ENCODE measurements at regions not wholly inside any gene's neighbourhood (a gene's known extent, or its start where the extent isn't known, plus 50 kb on each side); places are given as distances from the start of the nearest gene placed in this dataset.

DNA sequence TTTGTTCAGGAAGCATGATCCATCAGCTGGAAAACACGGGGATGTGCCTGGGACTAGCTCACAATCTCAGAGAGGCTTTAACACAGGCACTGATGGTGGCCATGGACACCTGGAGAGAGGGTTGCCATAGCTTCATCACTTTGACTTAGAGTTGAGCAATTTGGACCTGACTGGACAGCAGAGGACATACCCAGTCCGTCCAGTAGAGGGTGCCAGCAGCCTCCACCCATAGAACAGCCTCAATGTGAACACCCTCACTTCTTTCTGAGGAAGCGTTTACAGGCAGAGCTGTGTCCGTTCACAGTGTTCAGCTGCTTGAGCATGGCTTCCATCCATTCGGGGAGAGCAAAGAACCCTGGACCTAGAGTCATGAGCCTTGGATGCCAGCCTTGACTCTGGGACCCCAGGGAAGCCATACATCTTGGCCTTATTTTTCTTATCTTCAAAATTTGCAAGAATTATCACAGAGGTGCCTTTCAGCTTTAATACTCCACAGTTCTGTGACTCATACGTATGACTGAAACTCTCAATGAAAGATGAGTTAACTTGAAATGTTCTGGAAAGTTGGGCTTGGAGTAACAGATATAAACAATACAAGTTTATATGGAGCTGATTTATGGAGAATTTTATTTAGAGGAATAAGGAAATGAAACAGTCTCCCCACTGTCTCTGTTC is 302.9 kb upstream of the PODXL start:
- no peaks in the 10 kb centered on the region for H3K4me1 ChIP-seq
- no peaks in the 10 kb centered on the region for H3K36me3 ChIP-seq
- peak; percentile 25 to 37 for DNase-seq
- H3K4me3 ChIP-seq, result no peak overlapping the region
- no peak overlapping the region for H3K27ac ChIP-seq
- no peaks in the 10 kb centered on the region for H3K27me3 ChIP-seq
- intact Hi-C loops (cut with DNase I; ENCODE audit: low total_unique reads), result no loop called here
- no peaks in the 10 kb centered on the region for H3K9me3 ChIP-seq
- TF ChIP-seq POLR2A (IDR thresholded peaks at IDR 0.05), result no peak
- TF ChIP-seq, protein P1, sequence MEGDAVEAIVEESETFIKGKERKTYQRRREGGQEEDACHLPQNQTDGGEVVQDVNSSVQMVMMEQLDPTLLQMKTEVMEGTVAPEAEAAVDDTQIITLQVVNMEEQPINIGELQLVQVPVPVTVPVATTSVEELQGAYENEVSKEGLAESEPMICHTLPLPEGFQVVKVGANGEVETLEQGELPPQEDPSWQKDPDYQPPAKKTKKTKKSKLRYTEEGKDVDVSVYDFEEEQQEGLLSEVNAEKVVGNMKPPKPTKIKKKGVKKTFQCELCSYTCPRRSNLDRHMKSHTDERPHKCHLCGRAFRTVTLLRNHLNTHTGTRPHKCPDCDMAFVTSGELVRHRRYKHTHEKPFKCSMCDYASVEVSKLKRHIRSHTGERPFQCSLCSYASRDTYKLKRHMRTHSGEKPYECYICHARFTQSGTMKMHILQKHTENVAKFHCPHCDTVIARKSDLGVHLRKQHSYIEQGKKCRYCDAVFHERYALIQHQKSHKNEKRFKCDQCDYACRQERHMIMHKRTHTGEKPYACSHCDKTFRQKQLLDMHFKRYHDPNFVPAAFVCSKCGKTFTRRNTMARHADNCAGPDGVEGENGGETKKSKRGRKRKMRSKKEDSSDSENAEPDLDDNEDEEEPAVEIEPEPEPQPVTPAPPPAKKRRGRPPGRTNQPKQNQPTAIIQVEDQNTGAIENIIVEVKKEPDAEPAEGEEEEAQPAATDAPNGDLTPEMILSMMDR (IDR thresholded peaks at IDR 0.05), result peak; percentile 38 to 61 (median 44)

DNA sequence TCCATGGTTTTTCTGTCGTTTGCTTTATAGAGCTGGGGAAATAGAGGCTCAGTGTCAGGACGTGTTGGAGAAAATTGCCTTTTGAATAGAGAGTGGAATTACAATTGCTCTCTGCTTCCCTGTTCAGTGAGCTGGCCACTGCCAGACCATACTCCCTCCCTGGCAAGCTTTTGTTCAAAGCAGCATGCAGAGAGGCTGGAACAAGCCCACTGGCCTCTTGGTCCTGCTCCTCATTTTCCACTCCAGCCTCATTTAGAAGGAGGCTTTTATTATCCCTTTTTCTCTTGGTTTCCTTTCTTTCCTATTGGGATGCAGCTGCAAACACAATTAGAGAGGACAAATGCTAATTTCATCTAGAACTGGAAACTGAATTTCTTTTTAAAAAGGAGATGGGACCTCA is 302.2 kb upstream of the PODXL start:
- intact Hi-C loops (cut with DNase I; ENCODE audit: low total_unique reads), result no loop called here
- TF ChIP-seq, protein P1 (IDR thresholded peaks at IDR 0.05), result no peak
- TF ChIP-seq POLR2A (IDR thresholded peaks at IDR 0.05), result no peak
- H3K27ac ChIP-seq, result no peak overlapping the region

DNA sequence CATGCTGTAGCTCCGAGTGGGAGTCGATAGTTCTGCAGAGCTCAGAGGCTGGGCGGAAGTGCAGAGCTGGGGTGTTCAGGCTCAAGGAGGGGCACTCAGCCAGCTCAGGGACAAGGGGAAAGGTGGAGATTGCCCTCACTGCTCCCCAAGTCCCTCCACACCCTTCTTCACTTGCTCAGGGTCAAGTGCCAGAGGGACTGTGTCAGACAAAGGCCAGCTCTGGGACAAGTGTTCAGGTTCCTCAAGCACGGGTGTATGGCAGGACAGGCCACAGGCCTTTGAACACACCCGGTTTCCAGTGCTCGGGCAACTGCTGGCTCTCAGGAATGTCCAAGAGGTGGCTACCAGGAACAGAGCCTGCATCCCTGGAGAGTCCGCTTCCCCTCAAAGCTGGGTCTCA is 293.0 kb upstream of the PODXL start:
- TF ChIP-seq, protein P1 (IDR thresholded peaks at IDR 0.05), result no peak
- no peak for TF ChIP-seq POLR2A (IDR thresholded peaks at IDR 0.05)
- Histone ChIP-seq H3K27ac (no peak overlapping the region), H3K4me1 (no peaks in the 10 kb centered on the region), H3K27me3 (no peaks in the 10 kb centered on the region), H3K4me3 (no peak overlapping the region), H3K9me3 (no peaks in the 10 kb centered on the region), H3K36me3 (no peaks in the 10 kb centered on the region)
- DNase-seq, result no peak
- intact Hi-C loops (cut with DNase I; ENCODE audit: low total_unique reads), result no loop called here

More for the DNA sequence above, 302.2 kb upstream of the PODXL start:
- Histone ChIP-seq H3K4me3 (no peak overlapping the region), H3K4me1 (no peaks in the 10 kb centered on the region), H3K9me3 (no peaks in the 10 kb centered on the region), H3K36me3 (no peaks in the 10 kb centered on the region), H3K27me3 (no peaks in the 10 kb centered on the region)
- DNase-seq, result no peak

DNA sequence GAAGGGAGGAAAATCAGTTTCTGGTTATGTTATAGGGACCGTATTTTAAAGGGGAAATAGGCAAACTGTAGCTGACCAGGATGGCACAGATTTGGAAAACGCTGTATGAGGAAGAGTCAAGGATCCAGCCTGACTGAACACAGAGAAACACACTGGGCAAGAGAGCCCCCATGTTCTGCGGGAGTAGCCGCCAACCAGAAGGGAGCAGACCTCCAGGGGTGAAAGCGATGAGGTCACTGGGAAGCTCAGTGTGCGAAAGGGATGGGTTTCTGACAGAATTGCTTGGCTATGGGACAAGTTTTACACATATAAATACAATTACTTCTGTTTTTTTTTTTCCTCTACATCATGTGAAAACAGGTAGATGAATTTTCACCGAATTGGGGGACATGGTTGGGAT is 291.6 kb upstream of the PODXL start:
- Histone ChIP-seq H3K27ac (no peak overlapping the region), H3K27me3 (no peaks in the 10 kb centered on the region), H3K9me3 (no peaks in the 10 kb centered on the region), H3K4me3 (no peak overlapping the region), H3K36me3 (no peaks in the 10 kb centered on the region), H3K4me1 (no peaks in the 10 kb centered on the region)
- TF ChIP-seq POLR2A (IDR thresholded peaks at IDR 0.05), result no peak
- TF ChIP-seq, protein P1 (IDR thresholded peaks at IDR 0.05), result no peak
- no peak for DNase-seq
- intact Hi-C loops (cut with DNase I; ENCODE audit: low total_unique reads), result no loop called here

DNA sequence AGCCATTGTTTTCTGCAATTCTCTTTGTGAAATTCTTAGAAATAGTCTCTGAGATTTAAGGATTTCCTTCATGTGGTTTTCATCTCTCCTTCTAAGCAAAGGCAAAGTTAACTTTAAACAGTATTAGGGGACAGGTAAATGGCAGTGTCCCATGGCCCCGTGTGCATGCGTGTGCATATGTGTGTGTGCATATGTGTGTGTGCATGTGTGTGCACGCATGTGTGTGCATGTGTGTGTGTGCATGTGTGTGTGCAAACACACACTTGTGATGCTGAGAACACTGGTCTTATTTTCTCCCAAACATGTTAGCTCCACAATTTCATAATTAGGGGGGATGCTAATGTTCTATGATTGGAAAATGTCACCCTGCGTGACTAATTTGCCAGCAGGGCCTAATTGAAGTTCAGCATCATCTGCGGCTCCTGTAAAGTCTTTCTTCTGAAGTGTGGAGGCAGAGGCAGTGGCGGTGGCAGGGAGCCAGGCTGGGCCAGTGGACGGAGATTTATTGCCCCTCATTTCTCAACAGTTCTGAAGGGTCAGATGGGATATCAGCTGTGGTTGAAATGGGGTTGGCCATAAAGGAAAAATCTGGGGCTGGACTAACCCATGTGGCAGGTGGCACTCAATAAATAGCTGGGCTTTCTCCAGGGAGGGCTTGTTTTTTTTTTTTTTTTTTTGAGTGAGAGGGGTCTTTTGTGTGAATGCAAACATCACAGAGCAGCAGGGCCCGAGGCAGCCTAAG is 289.3 kb upstream of the PODXL start:
- TF ChIP-seq POLR2A (IDR thresholded peaks at IDR 0.05), result no peak
- intact Hi-C loops (cut with DNase I; ENCODE audit: low total_unique reads), result no loop called here
- Histone ChIP-seq H3K4me1 (no peaks in the 10 kb centered on the region), H3K9me3 (no peaks in the 10 kb centered on the region), H3K27me3 (no peaks in the 10 kb centered on the region), H3K4me3 (no peak overlapping the region), H3K27ac (no peak overlapping the region), H3K36me3 (no peaks in the 10 kb centered on the region)
- no peak for DNase-seq
